IMR-90 (cell line): ENCODE measurements at regions not wholly inside any gene's neighbourhood (a gene's known extent, or its start where the extent isn't known, plus 50 kb on each side); places are given as distances from the start of the nearest gene placed in this dataset.

Source experiments
- ATAC-seq: fragments of 200-7000 bp; cut with Tn5 transposase; 2 replicates; pipeline ENCODE4 v1.9.1; 2020; ENCODE audit warnings: low read depth, mild to moderate bottlenecking, moderate library complexity
- BruUV-seq: library from RNA; stranded (reverse); fragments of 400-500 nt; replicated peaks from 2 replicates; lab custom pipeline; 2021; lab: Mats Ljungman, UMichigan
- CTCF ChIA-PET: fragments of 300-600 bp; formaldehyde crosslinking; extraction: SDS; loops from one replicate; lab custom pipeline; 2021; ENCODE audit warnings: antibody characterized with exemption; lab: Yijun Ruan, JAX
- POLR2A ChIA-PET: fragments of 300-600 bp; sonication (Branson Sonifier 250); formaldehyde crosslinking; loops from one replicate; lab custom pipeline; 2022; ENCODE audit warnings: antibody characterized with exemption; ENCODE audit not compliant: unreplicated experiment; lab: Charles Lee
- DNase-seq: peaks from one replicate; pipeline ENCODE4 v3.0.0; 2013
- H2AFZ ChIP-seq: replicated peaks from 2 replicates; pipeline ENCODE3; 2013; ENCODE audit warnings: low read length, mild to moderate bottlenecking; ENCODE audit not compliant: poor library complexity
- H2AK5ac ChIP-seq: 2 replicates; pipeline ENCODE4 v1.6.1; 2013; ENCODE audit warnings: low read depth, low read length, inconsistent platforms
- H2AK9ac ChIP-seq: replicated peaks from 2 replicates; pipeline ENCODE3; 2013; ENCODE audit warnings: mild to moderate bottlenecking, low read depth, low read length, moderate library complexity; ENCODE audit not compliant: poor library complexity
- H2BK120ac ChIP-seq: 2 replicates; pipeline ENCODE4 v1.6.1; 2013; ENCODE audit warnings: low read depth, low read length, inconsistent platforms
- H2BK15ac ChIP-seq: 3 replicates; pipeline ENCODE4 v1.6.1; 2013; ENCODE audit warnings: low read depth, low read length, inconsistent platforms
- H2BK20ac ChIP-seq: 2 replicates; pipeline ENCODE4 v1.6.1; 2013; ENCODE audit warnings: low read depth, mild to moderate bottlenecking, inconsistent platforms, low read length, moderate library complexity
- H2BK5ac ChIP-seq: 2 replicates; pipeline ENCODE4 v1.6.1; 2013; ENCODE audit warnings: mild to moderate bottlenecking, low read depth, low read length, inconsistent platforms; ENCODE audit not compliant: poor library complexity, severe bottlenecking
- H3K14ac ChIP-seq: replicated peaks from 2 replicates; pipeline ENCODE4 v1.6.1; 2013; ENCODE audit warnings: low read depth, low read length, inconsistent platforms
- H3K18ac ChIP-seq: 2 replicates; pipeline ENCODE4 v1.6.1; 2013; ENCODE audit warnings: low read depth, low read length, control low read depth
- H3K23ac ChIP-seq: 2 replicates; pipeline ENCODE4 v1.6.1; 2013; ENCODE audit warnings: low read depth, low read length, inconsistent platforms
- H3K27ac ChIP-seq: 2 replicates; pipeline ENCODE4 v1.5.1; 2013; ENCODE audit warnings: mild to moderate bottlenecking, control low read depth, low read length; ENCODE audit not compliant: insufficient read depth
- H3K27me3 ChIP-seq: 2 replicates; pipeline ENCODE4 v1.6.1; 2013; ENCODE audit warnings: low read length; ENCODE audit not compliant: control insufficient read depth, insufficient read depth
- H3K36me3 ChIP-seq: 2 replicates; pipeline ENCODE4 v1.6.1; 2013; ENCODE audit warnings: low read length, mixed read lengths; ENCODE audit not compliant: control insufficient read depth, insufficient read depth
- H3K4ac ChIP-seq: 2 replicates; pipeline ENCODE4 v1.6.1; 2013; ENCODE audit warnings: low read depth, low read length, inconsistent platforms
- H3K4me1 ChIP-seq: 2 replicates; pipeline ENCODE4 v1.6.1; 2013; ENCODE audit warnings: low read length, mixed read lengths; ENCODE audit not compliant: control insufficient read depth, insufficient read depth
- H3K4me2 ChIP-seq: 2 replicates; pipeline ENCODE4 v1.6.1; 2013; ENCODE audit warnings: low read depth, mild to moderate bottlenecking, control low read depth, low read length, moderate library complexity
- H3K4me3 ChIP-seq: 2 replicates; pipeline ENCODE4 v1.5.1; 2013; ENCODE audit warnings: low read depth, mild to moderate bottlenecking, control low read depth, low read length, moderate library complexity; ENCODE audit not compliant: insufficient read depth
- H3K56ac ChIP-seq: 2 replicates; pipeline ENCODE4 v1.6.1; 2013; ENCODE audit warnings: low read length, inconsistent platforms; ENCODE audit not compliant: insufficient read depth; ENCODE audit errors: extremely low read depth
- H3K79me1 ChIP-seq, 2 experiments: 2 replicates each; pipeline ENCODE4 v1.6.1; 2013; ENCODE audit warnings: low read length in 2 of 2, inconsistent platforms in 1 of 2, low read depth in 1 of 2
- H3K9ac ChIP-seq: 2 replicates; pipeline ENCODE4 v1.6.1; 2013; ENCODE audit warnings: low read depth, low read length, control low read depth
- H3K9me1 ChIP-seq: 2 replicates; pipeline ENCODE4 v1.6.1; 2013; ENCODE audit warnings: low read length, inconsistent platforms; ENCODE audit not compliant: insufficient read depth
- H3K9me3 ChIP-seq: 2 replicates; pipeline ENCODE4 v1.6.1; 2013; ENCODE audit warnings: low read length; ENCODE audit not compliant: control insufficient read depth, insufficient read depth
- H4K20me1 ChIP-seq: 2 replicates; pipeline ENCODE4 v1.6.1; 2013; ENCODE audit warnings: low read length, inconsistent platforms; ENCODE audit not compliant: insufficient read depth
- H4K5ac ChIP-seq: 2 replicates; pipeline ENCODE4 v1.6.1; 2013; ENCODE audit warnings: mild to moderate bottlenecking, low read depth, low read length, control low read depth
- H4K8ac ChIP-seq, 2 experiments: 2 replicates each; pipeline ENCODE4 v1.6.1; 2013; ENCODE audit warnings: low read depth in 2 of 2, low read length in 2 of 2, control low read depth in 1 of 2, inconsistent platforms in 1 of 2
- H4K91ac ChIP-seq: 2 replicates; pipeline ENCODE4 v1.6.1; 2013; ENCODE audit warnings: low read depth, low read length, inconsistent platforms; ENCODE audit not compliant: insufficient read depth
- BHLHE40 ChIP-seq: fragments of 150-350 bp; IDR thresholded peaks from 2 replicates; pipeline ENCODE4 v1.6.1; 2016; ENCODE audit warnings: mild to moderate bottlenecking, low read depth, low read length
- CEBPB ChIP-seq: IDR thresholded peaks from 2 replicates; pipeline ENCODE4 v1.6.1; 2012; ENCODE audit warnings: low read depth, low read length, improper control_type of control experiment
- CHD1 ChIP-seq: IDR thresholded peaks from 2 replicates; pipeline ENCODE4 v1.6.1; 2012; ENCODE audit warnings: low read depth, low read length, improper control_type of control experiment
- CTCF ChIP-seq: conservative IDR thresholded peaks from 2 replicates; pipeline ENCODE4 v1.5.1; 2012; ENCODE audit warnings: mild to moderate bottlenecking, low read depth, low read length, improper control_type of control experiment
- ELK1 ChIP-seq: fragments of 150-350 bp; IDR thresholded peaks from 2 replicates; pipeline ENCODE4 v1.6.1; 2016; ENCODE audit warnings: low read depth, mild to moderate bottlenecking, low read length, moderate library complexity, borderline replicate concordance
- FOS ChIP-seq: fragments of 150-350 bp; IDR thresholded peaks from 2 replicates; pipeline ENCODE4 v1.6.1; 2016; ENCODE audit warnings: low read depth, low read length
- MAFK ChIP-seq: IDR thresholded peaks from 2 replicates; pipeline ENCODE4 v1.6.1; 2012; ENCODE audit warnings: low read depth, low read length, improper control_type of control experiment
- MAZ ChIP-seq: IDR thresholded peaks from 2 replicates; pipeline ENCODE4 v1.6.1; 2012; ENCODE audit warnings: low read depth, mild to moderate bottlenecking, low read length, improper control_type of control experiment, moderate library complexity, borderline replicate concordance
- MXI1 ChIP-seq: IDR thresholded peaks from 2 replicates; pipeline ENCODE4 v1.6.1; 2012; ENCODE audit warnings: low read depth, mild to moderate bottlenecking, low read length, moderate library complexity, borderline replicate concordance
- NFE2L2 ChIP-seq: fragments of 150-350 bp; IDR thresholded peaks from 2 replicates; pipeline ENCODE4 v1.6.1; 2016; ENCODE audit warnings: low read depth, mild to moderate bottlenecking, low read length
- POLR2A ChIP-seq: IDR thresholded peaks from 2 replicates; pipeline ENCODE4 v1.6.1; 2012; ENCODE audit warnings: mild to moderate bottlenecking, low read depth, low read length
- RAD21 ChIP-seq: IDR thresholded peaks from 2 replicates; pipeline ENCODE4 v1.6.1; 2012; ENCODE audit warnings: low read length, improper control_type of control experiment
- RCOR1 ChIP-seq: IDR thresholded peaks from 2 replicates; pipeline ENCODE4 v1.6.1; 2012; ENCODE audit warnings: mild to moderate bottlenecking, low read length, improper control_type of control experiment; ENCODE audit not compliant: insufficient replicate concordance
- RFX5 ChIP-seq: IDR thresholded peaks from 2 replicates; pipeline ENCODE4 v1.8.0; 2012; ENCODE audit warnings: low read depth, mild to moderate bottlenecking, low read length, moderate library complexity
- SMC3 ChIP-seq: fragments of 150-350 bp; IDR thresholded peaks from 2 replicates; pipeline ENCODE4 v1.6.1; 2016; ENCODE audit warnings: low read depth, mild to moderate bottlenecking, antibody characterized with exemption, low read length, moderate library complexity
- USF2 ChIP-seq: fragments of 150-350 bp; IDR thresholded peaks from 2 replicates; pipeline ENCODE4 v1.6.1; 2017; ENCODE audit warnings: mild to moderate bottlenecking, antibody characterized with exemption, low read length, low read depth
- WGBS, 2 experiments: methylation state at CpG; one replicate each; pipeline versions ENCODE4 v1.1.5 to v1.1.7; 2013; ENCODE audit warnings: missing lambda C conversion rate in 2 of 2; ENCODE audit not compliant: insufficient read length in 1 of 2; ENCODE audit errors: extremely low coverage in 2 of 2; 5-methylcytosine and 5-hydroxymethylcytosine counted together
- dilution Hi-C: fragments of 300-500 bp; cut with HindIII; formaldehyde crosslinking; loops from one replicate; pipeline ENCODE4 v1.14.3; 2018; ENCODE audit warnings: low sequenced_read_pairs; ENCODE audit not compliant: unreplicated experiment
- in situ Hi-C: fragments of 300-500 bp; cut with MboI; formaldehyde crosslinking; loops from 3 replicates; pipeline ENCODE4 v1.14.3; 2019; ENCODE audit warnings: low sequenced_read_pairs, inconsistent platforms, mixed read lengths
- intact Hi-C: fragments of 100-400 bp; cut with micrococcal nuclease; formaldehyde crosslinking; loops from 2 replicates; pipeline ENCODE4 v1.10.0; 2022

GRCh38 chrX:140447150-140447549 lies 57.7 kb downstream of the SOX3 start:
- in situ Hi-C loops: no loop called here
- dilution Hi-C loops: no loop called here
- Histone ChIP-seq H3K56ac (no peak overlapping the region), H4K20me1 (no peaks in the 10 kb centered on the region), H2BK5ac (no peak overlapping the region), H3K18ac (no peak overlapping the region), H3K36me3 (no peaks in the 10 kb centered on the region), H3K27me3 (no peaks in the 10 kb centered on the region), H4K91ac (no peak overlapping the region), H3K79me1 (no peaks in the 10 kb centered on the region), H2AFZ (no peak overlapping the region), H3K9me3 (no peaks in the 10 kb centered on the region), H2BK15ac (no peak overlapping the region), H3K14ac (no peak overlapping the region), H3K4me3 (no peak overlapping the region), H3K9me1 (no peaks in the 10 kb centered on the region), H3K4me1 (no peaks in the 10 kb centered on the region), H3K9ac (no peak overlapping the region), H3K23ac (no peak overlapping the region), H3K4me2 (no peak overlapping the region), H2AK9ac (no peak overlapping the region), H4K8ac (no peak overlapping the region), H4K5ac (no peak overlapping the region), H3K27ac (no peak overlapping the region), H3K4ac (no peak overlapping the region), H2BK20ac (no peak overlapping the region), H2AK5ac (no peak overlapping the region), H2BK120ac (no peak overlapping the region)
- no CpG with 5 or more reads among the region's 1 CpG for WGBS, 2 experiments
- intact Hi-C loops: no loop called here
- TF ChIP-seq RFX5 (no peak), MXI1 (no peak), CHD1 (no peak), NFE2L2 (no peak), ELK1 (no peak), RAD21 (no peak), RCOR1 (no peak), CTCF (no peak), CEBPB (no peak), FOS (no peak), SMC3 (no peak), USF2 (no peak), POLR2A (no peak), MAFK (no peak), BHLHE40 (no peak), MAZ (no peak)
- ATAC-seq (no peak), DNase-seq (no peak)
- ChIA-PET CTCF (no interaction called here), POLR2A (no interaction called here)
- no TSS peak for BruUV-seq
